ENCODE measurements at regions not wholly inside any gene's neighbourhood (a gene's known extent, or its start where the extent isn't known, plus 50 kb on each side); places are given as distances from the start of the nearest gene placed in this dataset.
"Not testable (repeated sequence)": the region's sequence is repeated elsewhere in the genome, so short reads cannot be mapped to it uniquely, and the experiment has no call there.

DNA sequence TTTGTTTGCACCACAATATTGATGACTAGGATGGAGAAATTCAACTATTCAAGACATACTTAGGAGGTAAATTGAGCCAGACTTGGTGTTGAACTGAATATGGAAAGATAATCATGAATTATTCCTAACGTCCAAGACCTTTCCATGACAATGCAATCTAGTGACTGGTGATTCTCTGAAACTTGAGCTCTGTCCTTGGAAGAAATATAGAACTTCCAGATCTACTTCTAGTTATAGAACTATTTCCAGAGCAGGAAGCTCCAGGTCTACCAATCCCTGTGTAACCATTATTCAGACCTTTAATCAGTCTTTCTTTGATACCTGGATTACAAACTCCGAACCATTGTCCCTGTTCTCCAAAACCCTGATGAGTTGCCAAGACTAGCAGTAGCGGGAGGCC is 272.6 kb upstream of the SLC14A2 start:
- Histone ChIP-seq H3K27ac (ENCODE audit: insufficient read depth, low read length, poor library complexity, severe bottlenecking) (no peak overlapping the region), H3K9me3 (ENCODE audit: control insufficient read depth, low read length) (no peaks in the 10 kb centered on the region), H3K27me3 (replicated peaks; ENCODE audit: control insufficient read depth, insufficient read depth, low read length, poor library complexity, severe bottlenecking) (no peaks in the 10 kb centered on the region), H3K4me1 (ENCODE audit: control insufficient read depth, insufficient read depth, low read length, poor library complexity, severe bottlenecking) (no peaks in the 10 kb centered on the region), H3K4me3 (ENCODE audit: insufficient read depth, low read depth, low read length, poor library complexity, severe bottlenecking) (no peak overlapping the region), H3K36me3 (ENCODE audit: control insufficient read depth, insufficient read depth, low read length) (no peaks in the 10 kb centered on the region)
- no peak for DNase-seq

DNA sequence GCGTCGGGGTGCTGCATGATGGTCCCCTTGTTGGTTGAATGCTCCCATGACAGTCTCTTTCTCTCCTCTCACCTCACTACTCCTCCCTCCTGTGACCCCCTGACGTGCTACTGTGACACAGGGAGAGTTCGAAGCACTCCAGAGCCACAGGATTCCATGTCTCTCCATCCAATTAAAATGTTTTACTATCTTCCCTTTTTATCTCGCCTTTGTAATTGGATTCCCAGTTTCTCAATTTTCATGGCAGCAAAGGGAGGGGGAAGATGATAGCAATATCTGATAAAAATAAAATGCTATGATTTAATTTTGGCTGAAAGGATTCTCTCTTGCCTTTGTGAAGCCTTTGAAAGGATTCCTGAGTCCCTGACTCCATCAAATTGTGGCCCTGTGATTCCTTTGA is 271.9 kb upstream of the SLC14A2 start:
- Histone ChIP-seq H3K4me1 (ENCODE audit: control insufficient read depth, insufficient read depth, low read length, poor library complexity, severe bottlenecking) (no peaks in the 10 kb centered on the region), H3K9me3 (ENCODE audit: control insufficient read depth, low read length) (no peaks in the 10 kb centered on the region), H3K27ac (ENCODE audit: insufficient read depth, low read length, poor library complexity, severe bottlenecking) (no peak overlapping the region), H3K27me3 (replicated peaks; ENCODE audit: control insufficient read depth, insufficient read depth, low read length, poor library complexity, severe bottlenecking) (no peaks in the 10 kb centered on the region), H3K36me3 (ENCODE audit: control insufficient read depth, insufficient read depth, low read length) (no peaks in the 10 kb centered on the region), H3K4me3 (ENCODE audit: insufficient read depth, low read depth, low read length, poor library complexity, severe bottlenecking) (no peak overlapping the region)
- DNase-seq, result no peak

DNA sequence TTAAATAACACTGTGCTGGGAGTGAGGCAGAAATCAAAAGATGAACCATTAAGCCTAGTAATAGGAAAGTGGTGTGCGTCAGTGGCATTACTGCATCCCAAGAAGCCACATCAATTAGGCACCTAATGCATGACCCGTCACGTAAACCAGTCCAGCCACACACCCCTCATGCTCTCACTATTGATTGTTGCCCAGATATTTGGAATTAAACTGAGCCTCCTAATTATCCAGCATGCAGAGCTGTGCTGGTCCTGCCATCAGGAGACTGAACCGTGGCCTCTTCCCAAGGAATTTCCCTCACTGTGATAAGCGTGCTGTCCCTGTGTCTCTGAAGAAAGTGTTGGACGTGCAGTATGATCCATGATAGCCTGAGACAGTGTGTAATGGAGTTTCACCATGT is 270.6 kb upstream of the SLC14A2 start:
- not testable (repeated sequence) for H3K36me3 ChIP-seq (ENCODE audit: control insufficient read depth, insufficient read depth, low read length); H3K9me3 ChIP-seq (ENCODE audit: control insufficient read depth, low read length); H3K27ac ChIP-seq (ENCODE audit: insufficient read depth, low read length, poor library complexity, severe bottlenecking); H3K4me1 ChIP-seq (ENCODE audit: control insufficient read depth, insufficient read depth, low read length, poor library complexity, severe bottlenecking); H3K4me3 ChIP-seq (ENCODE audit: insufficient read depth, low read depth, low read length, poor library complexity, severe bottlenecking); H3K27me3 ChIP-seq (replicated peaks; ENCODE audit: control insufficient read depth, insufficient read depth, low read length, poor library complexity, severe bottlenecking); DNase-seq

DNA sequence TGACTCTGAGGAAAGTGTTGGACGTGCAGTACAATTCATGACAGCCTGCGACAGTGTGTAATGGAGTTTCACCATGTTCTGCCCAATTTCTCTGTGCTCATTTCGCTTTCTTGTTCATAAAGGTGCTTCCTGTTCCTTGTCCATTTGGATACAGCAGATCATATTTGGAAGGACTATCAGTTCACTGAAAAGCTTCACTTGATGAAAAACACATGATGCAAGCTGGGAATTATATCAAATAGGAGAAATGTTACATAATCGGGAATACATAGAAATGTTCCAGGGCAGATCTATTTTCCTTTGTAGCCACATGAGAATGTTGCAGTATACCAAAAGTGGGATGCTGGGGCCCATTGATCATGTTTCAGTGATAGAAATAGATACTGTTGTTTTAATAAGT is 266.3 kb upstream of the SLC14A2 start:
- DNase-seq, result no peak
- Histone ChIP-seq H3K27me3 (replicated peaks; ENCODE audit: control insufficient read depth, insufficient read depth, low read length, poor library complexity, severe bottlenecking) (no peaks in the 10 kb centered on the region), H3K9me3 (ENCODE audit: control insufficient read depth, low read length) (no peaks in the 10 kb centered on the region), H3K4me1 (ENCODE audit: control insufficient read depth, insufficient read depth, low read length, poor library complexity, severe bottlenecking) (no peaks in the 10 kb centered on the region), H3K27ac (ENCODE audit: insufficient read depth, low read length, poor library complexity, severe bottlenecking) (no peak overlapping the region), H3K4me3 (ENCODE audit: insufficient read depth, low read depth, low read length, poor library complexity, severe bottlenecking) (no peak overlapping the region), H3K36me3 (ENCODE audit: control insufficient read depth, insufficient read depth, low read length) (no peaks in the 10 kb centered on the region)

DNA sequence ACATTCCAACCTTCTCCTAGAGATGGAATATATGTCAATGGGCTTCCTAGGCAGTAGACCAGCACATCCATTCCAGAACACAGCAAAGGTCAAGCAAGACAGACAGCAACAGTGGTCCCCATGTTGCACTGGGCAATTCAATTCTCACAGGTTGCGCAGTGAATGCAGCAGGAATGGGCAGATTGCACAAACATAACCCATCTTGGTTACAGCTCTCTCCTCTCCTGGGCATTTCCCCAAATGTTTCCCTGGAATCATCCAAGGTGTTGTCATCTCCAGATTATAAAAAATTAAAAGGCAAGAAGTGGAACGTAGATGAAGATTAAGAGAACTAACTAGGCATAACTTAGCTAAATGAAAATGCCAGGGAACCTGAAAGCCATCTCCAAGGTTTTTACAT is 265.8 kb upstream of the SLC14A2 start:
- DNase-seq, result no peak
- Histone ChIP-seq H3K9me3 (ENCODE audit: control insufficient read depth, low read length) (no peaks in the 10 kb centered on the region), H3K36me3 (ENCODE audit: control insufficient read depth, insufficient read depth, low read length) (no peaks in the 10 kb centered on the region), H3K4me1 (ENCODE audit: control insufficient read depth, insufficient read depth, low read length, poor library complexity, severe bottlenecking) (no peaks in the 10 kb centered on the region), H3K27ac (ENCODE audit: insufficient read depth, low read length, poor library complexity, severe bottlenecking) (no peak overlapping the region), H3K27me3 (replicated peaks; ENCODE audit: control insufficient read depth, insufficient read depth, low read length, poor library complexity, severe bottlenecking) (no peaks in the 10 kb centered on the region), H3K4me3 (ENCODE audit: insufficient read depth, low read depth, low read length, poor library complexity, severe bottlenecking) (no peak overlapping the region)

DNA sequence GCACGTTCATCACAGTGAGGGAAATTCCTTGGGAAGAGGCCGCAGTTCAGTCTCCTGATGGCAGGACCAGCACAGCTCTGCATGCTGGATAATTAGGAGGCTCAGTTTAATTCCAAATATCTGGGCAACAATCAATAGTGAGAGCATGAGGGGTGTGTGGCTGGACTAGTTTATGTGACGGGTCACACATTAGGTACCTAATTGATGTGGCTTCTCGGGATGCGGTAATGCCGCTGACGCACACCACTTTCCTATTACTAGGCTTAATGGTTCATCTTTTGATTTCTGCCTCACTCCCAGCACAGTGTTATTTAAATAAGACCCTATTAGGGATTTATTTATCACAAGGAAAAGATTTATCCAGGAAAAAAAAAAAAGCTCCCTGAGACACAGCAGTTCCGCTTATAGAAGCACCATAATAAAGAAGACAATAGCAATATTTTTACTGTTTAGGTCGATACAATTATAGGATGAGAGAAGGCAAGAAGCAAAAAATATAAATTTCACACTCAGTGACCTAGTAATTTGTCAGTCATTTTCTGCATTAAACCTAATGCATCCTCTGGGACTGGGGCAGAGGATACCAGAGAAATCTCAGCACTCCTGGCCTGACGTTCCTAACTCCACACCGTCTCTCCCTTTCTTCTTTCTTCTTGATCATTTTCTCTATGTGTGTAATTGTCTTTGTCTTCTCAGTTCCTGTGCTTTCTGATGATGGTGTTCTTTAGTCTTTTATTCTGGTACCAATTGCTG is 264.7 kb upstream of the SLC14A2 start:
- Histone ChIP-seq H3K4me3 (ENCODE audit: insufficient read depth, low read depth, low read length, poor library complexity, severe bottlenecking) (no peak overlapping the region), H3K9me3 (ENCODE audit: control insufficient read depth, low read length) (no peaks in the 10 kb centered on the region), H3K36me3 (ENCODE audit: control insufficient read depth, insufficient read depth, low read length) (no peaks in the 10 kb centered on the region), H3K27me3 (replicated peaks; ENCODE audit: control insufficient read depth, insufficient read depth, low read length, poor library complexity, severe bottlenecking) (no peaks in the 10 kb centered on the region), H3K4me1 (ENCODE audit: control insufficient read depth, insufficient read depth, low read length, poor library complexity, severe bottlenecking) (no peaks in the 10 kb centered on the region), H3K27ac (ENCODE audit: insufficient read depth, low read length, poor library complexity, severe bottlenecking) (no peak overlapping the region)
- DNase-seq, result no peak

DNA sequence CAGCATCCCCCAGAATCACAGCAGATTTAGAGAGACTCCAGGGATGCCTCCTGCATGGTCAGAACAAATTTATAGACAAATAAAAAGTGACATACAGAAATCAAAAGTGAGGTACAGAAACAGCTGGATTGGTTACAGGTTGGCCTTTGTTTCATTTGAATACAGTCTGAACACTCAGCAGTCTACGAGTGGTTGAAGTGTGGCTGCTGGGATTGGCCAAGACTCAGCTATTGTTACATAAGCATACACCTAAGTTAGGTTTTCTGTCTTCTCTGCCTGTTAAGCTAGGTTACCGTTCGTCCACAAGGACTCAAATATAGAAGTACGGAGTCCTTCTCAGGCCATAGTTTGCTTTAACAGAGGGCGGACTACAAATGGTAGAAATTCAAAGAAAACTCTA is 262.4 kb upstream of the SLC14A2 start:
- H3K27ac ChIP-seq (ENCODE audit: insufficient read depth, low read length, poor library complexity, severe bottlenecking), result no peak overlapping the region

DNA sequence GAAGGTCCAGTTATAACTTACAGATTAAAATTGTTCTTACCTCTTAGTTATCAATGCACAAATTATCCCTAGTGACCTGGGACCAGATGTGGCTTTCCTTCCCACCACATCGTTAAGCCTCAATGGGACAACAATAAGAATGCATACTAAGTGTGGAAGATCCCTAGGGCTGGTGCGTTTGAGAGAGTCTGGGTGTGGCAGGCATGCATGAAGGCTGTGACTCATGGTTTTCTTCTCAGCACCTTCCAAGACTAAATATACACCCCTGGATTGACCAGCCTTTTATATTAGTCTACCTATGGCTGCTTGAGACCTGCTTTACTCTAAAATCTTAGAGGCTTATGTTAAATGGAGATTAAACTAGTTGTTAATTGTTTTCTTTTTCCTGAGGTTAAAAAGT is 261.7 kb upstream of the SLC14A2 start:
- H3K9me3 ChIP-seq (ENCODE audit: control insufficient read depth, low read length), result no peaks in the 10 kb centered on the region
- H3K4me1 ChIP-seq (ENCODE audit: control insufficient read depth, insufficient read depth, low read length, poor library complexity, severe bottlenecking), result no peaks in the 10 kb centered on the region
- DNase-seq, result no peak
- H3K27ac ChIP-seq (ENCODE audit: insufficient read depth, low read length, poor library complexity, severe bottlenecking), result no peak overlapping the region
- H3K36me3 ChIP-seq (ENCODE audit: control insufficient read depth, insufficient read depth, low read length), result no peaks in the 10 kb centered on the region
- H3K27me3 ChIP-seq (replicated peaks; ENCODE audit: control insufficient read depth, insufficient read depth, low read length, poor library complexity, severe bottlenecking), result no peaks in the 10 kb centered on the region
- H3K4me3 ChIP-seq (ENCODE audit: insufficient read depth, low read depth, low read length, poor library complexity, severe bottlenecking), result no peak overlapping the region

More for the DNA sequence above, 262.4 kb upstream of the SLC14A2 start:
- Histone ChIP-seq H3K4me3 (ENCODE audit: insufficient read depth, low read depth, low read length, poor library complexity, severe bottlenecking) (no peak overlapping the region), H3K4me1 (ENCODE audit: control insufficient read depth, insufficient read depth, low read length, poor library complexity, severe bottlenecking) (no peaks in the 10 kb centered on the region), H3K36me3 (ENCODE audit: control insufficient read depth, insufficient read depth, low read length) (no peaks in the 10 kb centered on the region), H3K27me3 (replicated peaks; ENCODE audit: control insufficient read depth, insufficient read depth, low read length, poor library complexity, severe bottlenecking) (no peaks in the 10 kb centered on the region), H3K9me3 (ENCODE audit: control insufficient read depth, low read length) (no peaks in the 10 kb centered on the region)
- no peak for DNase-seq

DNA sequence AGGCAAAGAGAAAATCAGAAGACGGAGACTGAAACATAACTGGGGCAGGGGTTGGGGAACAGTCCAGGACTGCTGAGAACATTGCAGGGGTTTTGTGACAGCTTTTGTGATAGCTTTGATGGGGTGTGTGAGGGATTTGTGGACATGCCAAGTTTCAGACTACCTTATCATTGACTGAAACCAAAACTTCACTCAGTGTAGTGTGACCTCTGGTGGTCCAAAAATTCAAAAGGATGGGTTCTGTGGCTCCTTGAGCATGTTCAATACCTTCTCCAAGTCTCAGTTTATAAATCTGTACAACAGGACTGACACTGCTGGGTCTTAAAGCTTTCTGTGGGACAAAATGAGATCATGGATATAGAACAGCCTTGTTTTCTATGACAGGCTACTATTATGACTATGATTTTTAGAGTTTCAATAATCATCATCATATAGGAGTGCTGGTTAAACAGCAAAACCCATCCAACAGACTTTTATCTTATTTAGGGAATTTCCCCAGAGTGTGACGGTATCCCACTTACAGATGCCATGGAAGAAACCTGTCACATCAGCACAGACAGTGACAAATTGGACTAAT is 259.2 kb upstream of the SLC14A2 start:
- no peak for DNase-seq

DNA sequence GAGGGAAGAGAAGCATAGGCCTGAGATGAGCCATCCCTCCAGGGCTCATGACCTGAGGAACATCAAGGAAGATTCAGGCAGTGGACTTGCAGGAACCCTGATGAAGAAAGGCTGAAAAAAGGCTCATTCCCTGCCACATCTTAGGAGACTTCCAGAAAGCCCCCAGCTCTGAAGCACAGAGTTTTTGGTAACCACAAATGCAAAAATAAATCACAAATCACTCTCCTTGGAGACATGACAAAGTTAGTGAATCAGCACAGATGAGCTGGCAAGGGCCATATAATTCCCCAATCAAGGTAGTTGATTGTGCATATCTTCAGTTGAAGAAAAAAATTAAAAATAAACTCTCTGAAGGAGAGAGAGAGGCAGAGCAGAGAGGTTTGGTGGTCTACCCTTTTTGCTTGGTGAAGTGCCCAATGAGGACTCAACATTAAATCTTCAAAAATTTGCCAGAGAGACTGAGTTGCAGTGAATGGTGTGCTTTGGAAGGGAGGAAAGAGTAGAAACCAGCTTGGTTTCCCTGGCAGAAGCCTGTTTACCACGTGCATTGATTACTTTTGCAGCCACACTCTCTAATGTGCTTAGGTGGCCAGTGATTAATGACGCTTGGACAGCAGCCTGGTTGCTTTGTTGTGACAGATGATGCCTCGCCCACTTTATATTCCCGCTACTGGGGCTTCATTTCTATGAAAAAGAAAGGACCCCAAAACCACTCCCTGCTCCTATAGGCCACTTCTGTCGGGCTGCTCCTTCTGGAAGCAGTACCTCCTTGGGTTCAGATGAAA is 257.4 kb upstream of the SLC14A2 start:
- H3K27me3 ChIP-seq (replicated peaks; ENCODE audit: control insufficient read depth, insufficient read depth, low read length, poor library complexity, severe bottlenecking), result no peaks in the 10 kb centered on the region
- no peak overlapping the region for H3K4me3 ChIP-seq (ENCODE audit: insufficient read depth, low read depth, low read length, poor library complexity, severe bottlenecking)
- no peaks in the 10 kb centered on the region for H3K9me3 ChIP-seq (ENCODE audit: control insufficient read depth, low read length)
- H3K4me1 ChIP-seq (ENCODE audit: control insufficient read depth, insufficient read depth, low read length, poor library complexity, severe bottlenecking), result no peaks in the 10 kb centered on the region
- no peak overlapping the region for H3K27ac ChIP-seq (ENCODE audit: insufficient read depth, low read length, poor library complexity, severe bottlenecking)
- no peaks in the 10 kb centered on the region for H3K36me3 ChIP-seq (ENCODE audit: control insufficient read depth, insufficient read depth, low read length)
- no peak for DNase-seq

More for the DNA sequence above, 259.2 kb upstream of the SLC14A2 start:
- H3K9me3 ChIP-seq (ENCODE audit: control insufficient read depth, low read length), result no peaks in the 10 kb centered on the region
- H3K4me1 ChIP-seq (ENCODE audit: control insufficient read depth, insufficient read depth, low read length, poor library complexity, severe bottlenecking), result no peaks in the 10 kb centered on the region
- no peaks in the 10 kb centered on the region for H3K36me3 ChIP-seq (ENCODE audit: control insufficient read depth, insufficient read depth, low read length)
- H3K4me3 ChIP-seq (ENCODE audit: insufficient read depth, low read depth, low read length, poor library complexity, severe bottlenecking), result no peak overlapping the region
- H3K27ac ChIP-seq (ENCODE audit: insufficient read depth, low read length, poor library complexity, severe bottlenecking), result no peak overlapping the region
- H3K27me3 ChIP-seq (replicated peaks; ENCODE audit: control insufficient read depth, insufficient read depth, low read length, poor library complexity, severe bottlenecking), result no peaks in the 10 kb centered on the region

Measured in effector memory CD4-positive, alpha-beta T cell (primary cell).